IPS-20b (cell line): ENCODE measurements at regions not wholly inside any gene's neighbourhood (a gene's known extent, or its start where the extent isn't known, plus 50 kb on each side); places are given as distances from the start of the nearest gene placed in this dataset.

ENCODE experiments used
- H3K27ac ChIP-seq: one replicate; pipeline ENCODE4 v1.5.1; 2013; ENCODE audit warnings: low read length
- H3K27me3 ChIP-seq: 2 replicates; pipeline ENCODE4 v1.6.1; 2013; ENCODE audit warnings: mild to moderate bottlenecking, low read length, inconsistent platforms; ENCODE audit not compliant: insufficient read depth
- H3K36me3 ChIP-seq: 2 replicates; pipeline ENCODE4 v1.6.1; 2013; ENCODE audit warnings: low read depth, mild to moderate bottlenecking, inconsistent platforms, low read length, moderate library complexity; ENCODE audit not compliant: insufficient read depth
- H3K4me1 ChIP-seq: 2 replicates; pipeline ENCODE4 v1.6.1; 2013; ENCODE audit warnings: mild to moderate bottlenecking, control low read depth, inconsistent platforms, low read length, moderate library complexity; ENCODE audit not compliant: insufficient read depth
- H3K4me3 ChIP-seq: 2 replicates; pipeline ENCODE4 v1.5.1; 2013; ENCODE audit warnings: mild to moderate bottlenecking, low read length, inconsistent platforms
- H3K9ac ChIP-seq: 2 replicates; pipeline ENCODE4 v1.6.1; 2013; ENCODE audit warnings: low read depth, mild to moderate bottlenecking, inconsistent platforms, low read length, moderate library complexity
- H3K9me3 ChIP-seq: 2 replicates; pipeline ENCODE4 v1.6.1; 2013; ENCODE audit warnings: mild to moderate bottlenecking, low read depth, low read length, inconsistent platforms; ENCODE audit not compliant: insufficient read depth

DNA sequence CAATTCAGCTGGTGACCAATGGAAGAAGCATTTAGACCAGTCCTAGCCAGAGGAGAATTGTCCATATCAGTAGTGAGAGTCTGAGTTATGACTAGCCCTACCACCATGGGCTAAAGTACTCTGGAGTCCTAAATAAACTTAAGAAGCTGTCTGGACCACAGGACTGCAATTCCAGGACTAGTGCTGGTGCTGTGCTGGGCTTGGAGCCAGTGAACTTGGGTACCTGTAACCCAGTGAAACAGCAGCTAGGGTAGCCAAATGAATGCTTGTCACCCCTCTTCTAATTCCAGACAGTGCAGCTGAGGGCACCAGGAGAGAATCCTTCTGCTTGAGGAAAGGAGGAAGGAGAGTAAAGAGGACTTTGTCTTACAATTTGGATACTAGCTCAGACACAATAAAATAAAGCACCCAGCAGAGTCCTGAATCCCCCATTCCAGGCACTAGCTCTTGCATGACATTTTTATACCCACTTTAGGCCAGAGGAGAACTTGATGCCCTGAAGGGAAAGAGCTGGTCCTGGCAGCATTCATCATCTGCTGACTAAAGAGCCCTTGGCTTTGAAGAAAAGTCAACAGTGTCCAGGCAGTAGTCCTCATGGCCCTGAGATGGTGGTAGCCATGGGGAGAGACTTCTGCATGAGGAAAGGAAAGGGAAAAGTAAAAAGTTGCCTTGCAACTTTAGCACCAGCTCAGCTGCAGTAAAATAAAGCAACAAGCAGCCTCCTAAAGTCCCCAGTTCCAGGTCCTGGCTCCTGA lies 2675.7 kb downstream of the PCDH7 start:
- Histone ChIP-seq H3K4me3 (no peak overlapping the region), H3K9me3 (no peaks in the 10 kb centered on the region), H3K27ac (no peak overlapping the region), H3K4me1 (no peaks in the 10 kb centered on the region), H3K9ac (no peak overlapping the region), H3K36me3 (no peaks in the 10 kb centered on the region), H3K27me3 (no peaks in the 10 kb centered on the region)

DNA sequence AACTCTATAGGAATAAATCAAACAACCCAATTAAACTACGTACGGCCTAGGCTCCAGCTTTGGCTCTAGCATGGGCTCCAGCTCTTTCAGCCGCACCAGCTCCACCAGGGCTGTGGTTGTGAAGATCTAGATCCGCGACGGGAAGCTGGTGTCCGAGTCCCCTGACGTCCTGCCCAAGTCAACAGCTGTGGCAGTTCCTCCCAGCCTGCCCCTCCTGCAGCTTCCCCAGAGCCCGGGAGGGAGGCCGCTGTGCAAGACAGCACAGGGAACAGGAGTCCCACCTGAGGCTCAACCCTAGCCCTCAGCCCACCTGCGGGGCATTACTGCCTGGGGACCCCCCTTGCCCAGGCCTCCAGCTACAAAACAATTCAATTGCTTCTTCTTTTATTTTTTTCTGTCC lies 2680.3 kb downstream of the PCDH7 start:
- H3K9me3 ChIP-seq, result no peaks in the 10 kb centered on the region
- H3K27ac ChIP-seq, result no peak overlapping the region
- H3K27me3 ChIP-seq, result no peaks in the 10 kb centered on the region
- H3K4me1 ChIP-seq, result no peaks in the 10 kb centered on the region
- no peak overlapping the region for H3K9ac ChIP-seq
- no peak overlapping the region for H3K4me3 ChIP-seq
- no peaks in the 10 kb centered on the region for H3K36me3 ChIP-seq

DNA sequence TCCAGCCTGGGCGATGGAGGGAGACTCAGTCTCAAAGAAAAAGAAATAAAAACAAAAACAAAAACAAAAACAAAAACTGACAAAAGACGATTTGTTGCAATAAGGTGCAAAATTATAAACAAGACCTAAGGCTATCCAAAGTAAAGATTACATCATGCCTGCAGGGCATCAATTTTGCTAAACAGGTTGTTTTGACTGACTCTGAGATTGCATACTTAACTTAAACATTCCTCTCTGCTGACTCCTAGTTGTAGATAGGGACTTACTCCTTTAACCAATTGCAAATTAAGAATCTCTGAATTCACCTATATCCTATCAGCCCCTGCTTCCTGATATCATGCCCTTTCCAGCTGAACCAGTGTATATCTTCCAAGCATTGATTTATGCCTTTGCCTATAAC lies 2687.3 kb downstream of the PCDH7 start:
- H3K27ac ChIP-seq, result no peak overlapping the region
- no peak overlapping the region for H3K4me3 ChIP-seq
- H3K4me1 ChIP-seq, result no peaks in the 10 kb centered on the region
- H3K9me3 ChIP-seq, result no peaks in the 10 kb centered on the region; the same call in 1 of the 2 replicates
- no peak overlapping the region for H3K9ac ChIP-seq
- no peaks in the 10 kb centered on the region for H3K27me3 ChIP-seq
- H3K36me3 ChIP-seq, result no peaks in the 10 kb centered on the region

DNA sequence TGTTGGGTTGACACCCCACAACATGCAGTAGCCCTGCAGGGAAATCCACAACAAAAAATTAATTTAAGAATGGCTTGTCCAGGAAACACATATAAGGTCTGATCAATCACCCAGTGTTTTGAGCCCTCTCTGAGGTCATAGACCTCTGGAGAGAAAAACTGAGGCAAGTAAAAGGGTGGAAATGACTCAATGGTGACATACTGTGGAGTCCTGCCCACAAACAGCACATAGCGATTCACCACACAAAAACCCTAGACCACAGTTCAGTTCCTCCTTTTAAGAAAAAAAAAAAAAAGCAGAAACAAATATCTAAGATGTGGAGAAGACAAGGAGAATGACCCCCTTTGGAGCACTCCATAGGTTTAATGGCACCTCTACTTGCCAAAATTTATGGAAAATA lies 2691.0 kb downstream of the PCDH7 start:
- Histone ChIP-seq H3K4me3 (no peak overlapping the region), H3K4me1 (no peaks in the 10 kb centered on the region), H3K36me3 (no peaks in the 10 kb centered on the region)

DNA sequence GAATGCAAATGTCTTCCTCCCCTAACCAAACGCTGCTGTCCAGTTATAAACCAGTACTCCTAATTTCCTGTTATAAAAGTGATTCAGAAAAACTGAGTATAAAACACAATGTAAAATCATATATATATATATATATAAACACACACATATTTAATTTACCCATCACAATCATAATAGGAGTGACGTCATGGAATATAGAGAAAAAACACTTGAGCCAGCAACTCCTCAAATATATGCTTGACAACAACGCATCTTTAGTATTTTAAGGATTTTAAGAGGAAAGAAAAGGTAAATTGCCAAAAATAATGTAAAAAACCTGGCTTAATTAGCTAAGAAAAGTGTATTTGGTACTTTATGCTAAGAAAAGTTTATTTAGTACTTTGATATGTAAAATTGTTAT lies 2701.7 kb downstream of the PCDH7 start:
- no peak overlapping the region for H3K27ac ChIP-seq

More for the DNA sequence above, 2691.0 kb downstream of the PCDH7 start:
- no peak overlapping the region for H3K9ac ChIP-seq
- peaks cover 25% of the 10 kb centered on the region for H3K9me3 ChIP-seq
- no peak overlapping the region for H3K27ac ChIP-seq
- H3K27me3 ChIP-seq, result no peaks in the 10 kb centered on the region

DNA sequence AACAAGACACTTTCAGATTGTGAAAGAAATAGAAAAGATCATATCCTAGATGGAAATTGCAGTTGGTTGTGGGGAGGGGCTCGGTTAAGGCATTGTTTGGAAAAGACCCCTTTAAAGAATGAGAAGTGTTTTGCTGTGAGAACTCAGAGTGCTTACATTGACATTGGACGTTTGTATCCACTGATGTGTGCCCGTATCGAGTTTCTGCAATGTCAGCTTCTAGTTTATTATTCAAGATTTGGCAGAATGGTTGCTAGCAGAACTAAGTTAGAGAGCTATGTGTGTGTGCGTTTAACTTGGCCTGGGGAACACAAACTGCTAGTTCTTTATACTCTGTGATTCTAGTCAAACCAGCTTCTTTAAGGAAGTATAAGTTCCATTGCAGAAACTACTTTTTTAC lies 2702.5 kb downstream of the PCDH7 start:
- H3K27me3 ChIP-seq, result no peaks in the 10 kb centered on the region
- no peak overlapping the region for H3K4me3 ChIP-seq
- no peaks in the 10 kb centered on the region for H3K36me3 ChIP-seq
- no peaks in the 10 kb centered on the region for H3K4me1 ChIP-seq
- H3K27ac ChIP-seq, result no peak overlapping the region
- H3K9me3 ChIP-seq, result no peaks in the 10 kb centered on the region
- H3K9ac ChIP-seq, result no peak overlapping the region

More for the DNA sequence above, 2701.7 kb downstream of the PCDH7 start:
- Histone ChIP-seq H3K9ac (no peak overlapping the region), H3K36me3 (no peaks in the 10 kb centered on the region), H3K9me3 (0 out of 2 replicates have a peak, but pooled peaks cover 2% of the 10 kb centered on the region), H3K4me3 (no peak overlapping the region), H3K27me3 (no peaks in the 10 kb centered on the region), H3K4me1 (no peaks in the 10 kb centered on the region)

DNA sequence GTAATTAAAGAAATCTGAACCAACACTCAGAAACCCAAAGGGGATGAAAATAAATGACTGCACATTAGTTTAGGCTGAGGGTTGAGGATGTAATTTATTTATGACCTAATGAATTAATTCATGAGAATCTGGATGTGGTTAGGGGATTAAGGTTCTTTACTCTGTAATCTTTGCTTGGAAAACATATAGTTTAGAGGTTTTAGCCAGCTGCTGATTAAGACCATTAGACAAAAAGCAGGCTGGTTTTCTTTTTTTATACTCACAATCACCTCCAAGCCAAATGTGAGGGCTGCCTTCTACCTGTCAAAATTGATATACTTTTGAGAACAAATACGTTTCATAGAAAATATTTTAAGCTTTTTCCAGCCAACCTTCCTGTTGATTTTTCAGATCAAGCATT lies 2705.8 kb downstream of the PCDH7 start:
- Histone ChIP-seq H3K4me1 (no peaks in the 10 kb centered on the region), H3K27me3 (no peaks in the 10 kb centered on the region), H3K9me3 (no peaks in the 10 kb centered on the region), H3K9ac (no peak overlapping the region), H3K36me3 (no peaks in the 10 kb centered on the region), H3K27ac (no peak overlapping the region), H3K4me3 (no peak overlapping the region)

DNA sequence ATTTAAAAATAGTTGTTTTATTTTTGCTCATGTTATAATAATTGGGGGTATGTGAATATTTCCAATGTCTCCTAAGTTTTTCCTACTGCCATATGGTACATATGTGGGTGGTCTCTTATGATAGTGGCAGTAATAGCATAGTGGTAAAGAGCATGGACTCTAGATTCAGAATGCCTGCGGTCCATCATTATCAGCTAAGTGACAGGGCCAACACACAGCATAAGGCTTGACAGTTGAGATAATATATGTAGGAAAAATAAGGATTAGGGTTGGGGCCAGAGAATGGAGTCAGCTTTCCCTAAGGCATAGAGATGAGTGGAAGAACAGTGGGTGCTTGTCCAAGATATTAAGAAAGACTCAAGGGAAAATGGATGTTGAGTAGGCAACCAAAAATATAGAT lies 2707.5 kb downstream of the PCDH7 start:
- no peak overlapping the region for H3K27ac ChIP-seq
- no peak overlapping the region for H3K9ac ChIP-seq
- no peaks in the 10 kb centered on the region for H3K36me3 ChIP-seq
- H3K4me1 ChIP-seq, result no peaks in the 10 kb centered on the region
- H3K9me3 ChIP-seq, result no peaks in the 10 kb centered on the region
- H3K27me3 ChIP-seq, result no peaks in the 10 kb centered on the region
- H3K4me3 ChIP-seq, result no peak overlapping the region

DNA sequence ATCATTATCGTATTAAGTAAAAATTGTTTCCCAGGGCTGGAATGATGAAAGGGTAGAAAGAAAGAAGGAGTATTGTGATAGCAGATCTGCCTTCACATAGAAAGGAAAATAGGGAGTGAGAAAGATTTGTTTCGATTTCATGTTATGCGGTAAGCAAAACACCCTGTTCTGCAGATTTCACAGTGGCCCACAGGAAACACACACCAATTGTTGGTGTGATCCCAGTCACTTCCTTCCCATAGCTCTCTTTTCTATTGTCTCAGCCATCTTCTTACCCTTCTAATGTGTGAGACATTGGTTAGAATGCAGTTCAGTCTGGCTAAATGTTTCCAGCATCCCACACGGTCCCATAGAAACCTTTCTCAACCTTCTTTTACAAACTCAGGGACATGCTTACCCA lies 2709.8 kb downstream of the PCDH7 start:
- H3K9ac ChIP-seq, result no peak overlapping the region
- H3K36me3 ChIP-seq, result no peaks in the 10 kb centered on the region
- H3K27ac ChIP-seq, result no peak overlapping the region
- no peaks in the 10 kb centered on the region for H3K4me1 ChIP-seq
- no peak overlapping the region for H3K4me3 ChIP-seq
- H3K27me3 ChIP-seq, result no peaks in the 10 kb centered on the region
- no peaks in the 10 kb centered on the region for H3K9me3 ChIP-seq

DNA sequence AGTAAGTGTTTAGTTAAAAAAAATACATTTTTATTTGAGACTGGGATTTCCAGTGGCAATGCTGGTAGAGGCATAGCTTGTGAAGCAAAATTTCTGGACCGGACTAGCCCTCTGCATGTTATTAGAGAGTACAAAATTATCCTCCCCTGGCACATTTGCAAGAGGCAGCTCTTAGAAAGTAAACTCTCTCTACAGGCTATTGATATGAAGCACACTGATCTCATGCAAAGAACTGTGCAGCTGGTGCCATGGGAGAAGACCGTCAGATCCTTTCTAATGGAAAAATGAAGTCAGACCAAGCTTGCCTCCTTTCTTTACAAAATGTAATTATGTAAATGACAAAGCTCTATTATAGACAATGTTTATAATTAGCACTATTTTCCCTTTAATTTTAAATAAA lies 2717.2 kb downstream of the PCDH7 start:
- no peak overlapping the region for H3K4me3 ChIP-seq
- no peak overlapping the region for H3K9ac ChIP-seq
- no peaks in the 10 kb centered on the region; the same call in 1 of the 2 replicates for H3K4me1 ChIP-seq
- no peaks in the 10 kb centered on the region for H3K36me3 ChIP-seq
- H3K27me3 ChIP-seq, result no peaks in the 10 kb centered on the region
- no peak overlapping the region for H3K27ac ChIP-seq
- H3K9me3 ChIP-seq, result no peaks in the 10 kb centered on the region

DNA sequence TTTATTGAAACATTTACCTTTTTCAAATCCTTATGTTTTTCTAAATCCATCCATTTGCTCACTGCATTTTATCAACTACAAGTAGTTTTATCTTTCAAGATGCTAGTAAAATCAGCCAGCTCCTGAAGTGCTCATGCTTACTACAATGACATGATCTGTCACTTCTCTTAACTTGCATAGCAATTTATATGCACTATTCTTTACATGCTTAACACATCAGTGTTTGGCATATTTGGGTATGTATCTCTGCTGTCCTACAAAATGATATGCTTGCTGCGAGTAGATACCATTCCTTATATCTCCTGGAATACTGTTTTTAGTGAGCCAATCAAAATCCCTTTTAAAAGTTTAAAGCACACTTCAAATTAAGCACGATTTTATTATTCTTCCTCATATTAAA lies 2726.8 kb downstream of the PCDH7 start:
- Histone ChIP-seq H3K9ac (no peak overlapping the region), H3K4me1 (peaks cover 3% of the 10 kb centered on the region; the same call in 1 of the 2 replicates), H3K36me3 (no peaks in the 10 kb centered on the region), H3K4me3 (no peak overlapping the region), H3K9me3 (no peaks in the 10 kb centered on the region), H3K27me3 (no peaks in the 10 kb centered on the region), H3K27ac (no peak overlapping the region)

DNA sequence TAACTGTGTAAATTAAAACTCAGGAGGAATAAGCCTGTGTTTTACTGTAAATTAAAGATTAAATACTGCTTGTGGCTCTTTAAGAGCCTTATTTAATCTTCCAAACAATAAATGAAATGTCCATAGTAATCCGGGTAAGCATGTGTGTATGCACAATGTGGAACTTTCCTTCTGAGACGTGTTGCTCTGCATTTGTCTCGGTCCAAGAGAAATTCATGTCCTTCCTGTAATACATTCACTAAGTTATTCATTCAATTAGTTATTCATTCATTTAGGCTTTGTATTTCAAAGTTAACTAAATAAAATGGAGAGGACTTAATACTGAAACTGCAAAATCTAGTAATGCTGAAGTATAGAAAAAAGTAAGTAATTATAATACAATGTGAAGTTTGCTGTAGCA lies 2728.8 kb downstream of the PCDH7 start:
- Histone ChIP-seq H3K4me1 (peaks cover 3% of the 10 kb centered on the region; the same call in 1 of the 2 replicates), H3K9ac (no peak overlapping the region), H3K9me3 (no peaks in the 10 kb centered on the region; the same call in 1 of the 2 replicates)

More for the DNA sequence above, 2728.8 kb downstream of the PCDH7 start:
- no peak overlapping the region for H3K27ac ChIP-seq
- H3K4me3 ChIP-seq, result no peak overlapping the region
- H3K36me3 ChIP-seq, result no peaks in the 10 kb centered on the region
- H3K27me3 ChIP-seq, result no peaks in the 10 kb centered on the region
